ENCODE measurements at regions not wholly inside any gene's neighbourhood (a gene's known extent, or its start where the extent isn't known, plus 50 kb on each side); places are given as distances from the start of the nearest gene placed in this dataset.

DNA sequence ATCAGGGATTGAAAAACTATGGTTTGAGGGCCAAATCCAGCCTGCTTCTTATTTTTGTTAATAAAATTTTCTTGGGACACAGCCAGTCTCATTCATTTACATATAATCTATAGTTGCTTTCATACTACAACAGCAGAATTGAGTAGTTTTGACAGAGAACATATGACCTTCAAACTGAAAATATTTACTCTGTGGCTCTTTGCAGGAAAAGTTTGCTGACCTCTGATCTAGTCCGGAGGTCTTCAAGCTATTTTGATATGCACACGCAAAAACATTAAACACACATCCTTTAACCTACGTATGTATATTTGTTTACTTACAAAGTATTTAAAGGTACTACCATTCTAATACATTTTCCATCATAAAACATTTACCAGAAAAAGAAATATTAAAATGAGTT lies 76.5 kb upstream of the LARGE1 start:
- 75 to 84% methylated on average over 3 of the region's 3 CpGs for WGBS, 2 donors
- H3K4me3 ChIP-seq, result no peak overlapping the region
- H3K4me1 ChIP-seq, result no peaks in the 10 kb centered on the region
- peaks cover 0 to 17% (median 3%) of the 10 kb centered on the region in 4 donors for H3K9me3 ChIP-seq
- H3K36me3 ChIP-seq, result no peaks in the 10 kb centered on the region
- no peak for DNase-seq
- ATAC-seq (ENCODE audit: low FRiP score in 2 of 2), result no peak
- H3K27me3 ChIP-seq, result no peaks in the 10 kb centered on the region
- no peak overlapping the region for H3K27ac ChIP-seq
- TF ChIP-seq POLR2AphosphoS5 (IDR thresholded peaks at IDR 0.05), result no peak
- TF ChIP-seq POLR2A (IDR thresholded peaks at IDR 0.05), result no peak
- TF ChIP-seq, protein P1, sequence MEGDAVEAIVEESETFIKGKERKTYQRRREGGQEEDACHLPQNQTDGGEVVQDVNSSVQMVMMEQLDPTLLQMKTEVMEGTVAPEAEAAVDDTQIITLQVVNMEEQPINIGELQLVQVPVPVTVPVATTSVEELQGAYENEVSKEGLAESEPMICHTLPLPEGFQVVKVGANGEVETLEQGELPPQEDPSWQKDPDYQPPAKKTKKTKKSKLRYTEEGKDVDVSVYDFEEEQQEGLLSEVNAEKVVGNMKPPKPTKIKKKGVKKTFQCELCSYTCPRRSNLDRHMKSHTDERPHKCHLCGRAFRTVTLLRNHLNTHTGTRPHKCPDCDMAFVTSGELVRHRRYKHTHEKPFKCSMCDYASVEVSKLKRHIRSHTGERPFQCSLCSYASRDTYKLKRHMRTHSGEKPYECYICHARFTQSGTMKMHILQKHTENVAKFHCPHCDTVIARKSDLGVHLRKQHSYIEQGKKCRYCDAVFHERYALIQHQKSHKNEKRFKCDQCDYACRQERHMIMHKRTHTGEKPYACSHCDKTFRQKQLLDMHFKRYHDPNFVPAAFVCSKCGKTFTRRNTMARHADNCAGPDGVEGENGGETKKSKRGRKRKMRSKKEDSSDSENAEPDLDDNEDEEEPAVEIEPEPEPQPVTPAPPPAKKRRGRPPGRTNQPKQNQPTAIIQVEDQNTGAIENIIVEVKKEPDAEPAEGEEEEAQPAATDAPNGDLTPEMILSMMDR (IDR thresholded peaks at IDR 0.05), result no peak
- TF ChIP-seq EP300 (IDR thresholded peaks at IDR 0.05), result no peak

DNA sequence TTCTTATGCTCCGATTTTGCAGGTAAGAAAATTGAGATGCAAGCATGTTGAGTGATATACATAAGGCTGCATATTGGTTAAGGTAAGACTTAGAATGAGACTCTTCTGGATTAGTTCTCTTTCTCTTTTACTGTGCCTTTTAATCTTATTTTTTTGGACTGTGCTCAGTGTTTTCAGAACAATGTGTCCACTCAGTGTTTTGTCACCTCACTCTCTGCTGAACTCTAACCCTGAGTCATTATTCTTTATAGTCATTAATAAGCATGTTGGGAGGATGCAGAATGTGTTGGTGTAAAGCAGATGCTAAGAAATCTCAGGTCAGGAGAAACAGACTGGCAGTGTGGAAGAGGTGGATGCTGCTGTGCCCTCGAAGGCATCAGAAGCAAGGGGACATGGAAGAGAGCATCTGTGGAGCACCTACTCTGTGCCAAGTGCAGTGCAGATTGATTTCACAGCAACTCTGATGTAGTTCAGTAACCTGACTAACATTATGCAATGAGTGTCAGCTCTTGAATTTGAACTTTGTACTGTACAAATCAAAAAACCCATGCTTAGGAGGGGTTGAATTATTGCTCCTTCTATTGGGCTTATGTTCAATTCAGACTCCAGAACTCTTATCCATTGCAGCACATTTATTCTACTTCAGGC lies 80.7 kb upstream of the LARGE1 start:
- Histone ChIP-seq H3K27ac (no peak overlapping the region), H3K4me1 (no peaks in the 10 kb centered on the region), H3K27me3 (no peaks in the 10 kb centered on the region), H3K9me3 (peaks cover 0 to 17% (median 3%) of the 10 kb centered on the region in 4 donors), H3K36me3 (no peaks in the 10 kb centered on the region), H3K4me3 (no peak overlapping the region)
- no peak for ATAC-seq (ENCODE audit: low FRiP score in 2 of 2)
- no peak for TF ChIP-seq POLR2AphosphoS5 (IDR thresholded peaks at IDR 0.05)
- no peak for TF ChIP-seq EP300 (IDR thresholded peaks at IDR 0.05)
- TF ChIP-seq POLR2A (IDR thresholded peaks at IDR 0.05), result no peak
- TF ChIP-seq, protein P1 (IDR thresholded peaks at IDR 0.05), result no peak
- WGBS, 2 donors, result 79 to 80% methylated on average over 2 of the region's 2 CpGs
- no peak for DNase-seq

- H3K36me3 ChIP-seq, result no peaks in the 10 kb centered on the region
- H3K4me3 ChIP-seq, result no peak overlapping the region
- no peak for DNase-seq
- H3K27ac ChIP-seq, result no peak overlapping the region
- TF ChIP-seq POLR2AphosphoS5 (IDR thresholded peaks at IDR 0.05) (no peak), POLR2A (IDR thresholded peaks at IDR 0.05) (no peak), EP300 (IDR thresholded peaks at IDR 0.05) (no peak)
- TF ChIP-seq, protein P1 (IDR thresholded peaks at IDR 0.05), result no peak
- H3K4me1 ChIP-seq, result no peaks in the 10 kb centered on the region
- 58 to 63% methylated on average over 3 of the region's 3 CpGs for WGBS, 2 donors
- H3K27me3 ChIP-seq, result no peaks in the 10 kb centered on the region
- ATAC-seq (ENCODE audit: low FRiP score in 2 of 2), result no peak
- H3K9me3 ChIP-seq, result peaks cover 0 to 22% (median 3%) of the 10 kb centered on the region in 4 donors
Measured at GRCh38 chr22:34001701-34002466, 81.6 kb upstream of the LARGE1 start.

DNA sequence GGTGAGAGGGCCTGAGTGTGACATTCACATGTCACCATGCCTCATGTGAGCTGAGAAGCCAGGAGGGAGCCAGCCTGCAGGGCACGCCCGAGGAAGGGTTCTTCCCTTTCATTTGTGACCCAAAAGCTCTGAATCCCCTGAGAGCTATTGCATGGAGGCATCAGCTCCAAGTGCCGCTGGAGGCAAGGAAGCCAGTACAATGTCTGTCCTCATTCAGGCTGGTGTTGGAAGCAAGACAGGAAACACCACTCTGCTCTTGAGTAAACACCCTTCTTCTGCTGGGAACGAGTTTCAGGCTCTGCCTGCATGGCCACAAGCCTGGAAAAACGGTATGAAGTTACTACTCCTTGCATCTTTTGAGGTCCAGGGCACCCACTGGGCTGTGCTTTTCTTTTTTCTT lies 83.8 kb upstream of the LARGE1 start:
- ATAC-seq (ENCODE audit: low FRiP score in 2 of 2), result no peak
- H3K27me3 ChIP-seq, result no peaks in the 10 kb centered on the region
- peaks cover 0 to 18% (median 3%) of the 10 kb centered on the region in 4 donors for H3K9me3 ChIP-seq
- no peaks in the 10 kb centered on the region for H3K4me1 ChIP-seq
- no peak overlapping the region for H3K4me3 ChIP-seq
- H3K36me3 ChIP-seq, result no peaks in the 10 kb centered on the region
- TF ChIP-seq POLR2A (IDR thresholded peaks at IDR 0.05), result no peak
- TF ChIP-seq EP300 (IDR thresholded peaks at IDR 0.05), result no peak
- TF ChIP-seq, protein P1 (IDR thresholded peaks at IDR 0.05), result no peak
- no peak for TF ChIP-seq POLR2AphosphoS5 (IDR thresholded peaks at IDR 0.05)
- no peak for DNase-seq
- WGBS, 2 donors, result 19 to 28% methylated on average over 5 of the region's 5 CpGs
- no peak overlapping the region for H3K27ac ChIP-seq

Measured in upper lobe of left lung (tissue), 6 donors.